Frontal cortex (tissue), 3 donors: ENCODE measurements at regions not wholly inside any gene's neighbourhood (a gene's known extent, or its start where the extent isn't known, plus 50 kb on each side); places are given as distances from the start of the nearest gene placed in this dataset.
"Not testable (repeated sequence)": the region's sequence is repeated elsewhere in the genome, so short reads cannot be mapped to it uniquely, and the experiment has no call there.

Experiments used
- DNase-seq, 2 donors: peaks; one replicate each; pipeline ENCODE4 v3.0.0; 2012; ENCODE audit warnings: low spot score in 2 of 2
- FAIRE-seq: peaks from 2 replicates; lab custom pipeline; 2012; peaks lifted over from hg19 to GRCh38; lab: Jason Lieb, UNC
- donor health status: control.
- donor health status: control.
- donor health status: control.

DNA sequence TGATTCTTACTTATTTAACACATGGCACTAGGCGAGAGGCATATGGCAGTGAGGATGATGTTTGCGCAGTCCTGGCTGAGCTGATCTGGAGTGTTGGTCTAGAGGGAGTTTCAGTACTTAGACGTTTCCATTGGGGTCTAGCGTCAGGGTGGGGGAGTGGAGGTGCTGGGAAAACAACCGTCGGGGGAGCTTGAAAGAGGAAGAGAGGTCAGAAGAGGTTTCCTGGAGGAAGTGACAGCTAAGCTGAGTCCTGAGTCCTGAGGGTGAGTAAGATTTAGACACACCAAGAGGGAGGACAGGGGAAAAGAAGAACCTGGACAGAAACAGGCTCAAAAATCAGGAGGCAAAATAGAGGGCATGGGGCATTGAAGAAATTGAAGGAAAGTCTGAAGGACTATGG lies 81.4 kb downstream of the ALOX5AP start:
- FAIRE-seq (no peak), DNase-seq (no peak)

- FAIRE-seq (no peak), DNase-seq (no peak)
Observed at GRCh38 chr13:30818323-30818960, 83.1 kb downstream of the ALOX5AP start.

DNA sequence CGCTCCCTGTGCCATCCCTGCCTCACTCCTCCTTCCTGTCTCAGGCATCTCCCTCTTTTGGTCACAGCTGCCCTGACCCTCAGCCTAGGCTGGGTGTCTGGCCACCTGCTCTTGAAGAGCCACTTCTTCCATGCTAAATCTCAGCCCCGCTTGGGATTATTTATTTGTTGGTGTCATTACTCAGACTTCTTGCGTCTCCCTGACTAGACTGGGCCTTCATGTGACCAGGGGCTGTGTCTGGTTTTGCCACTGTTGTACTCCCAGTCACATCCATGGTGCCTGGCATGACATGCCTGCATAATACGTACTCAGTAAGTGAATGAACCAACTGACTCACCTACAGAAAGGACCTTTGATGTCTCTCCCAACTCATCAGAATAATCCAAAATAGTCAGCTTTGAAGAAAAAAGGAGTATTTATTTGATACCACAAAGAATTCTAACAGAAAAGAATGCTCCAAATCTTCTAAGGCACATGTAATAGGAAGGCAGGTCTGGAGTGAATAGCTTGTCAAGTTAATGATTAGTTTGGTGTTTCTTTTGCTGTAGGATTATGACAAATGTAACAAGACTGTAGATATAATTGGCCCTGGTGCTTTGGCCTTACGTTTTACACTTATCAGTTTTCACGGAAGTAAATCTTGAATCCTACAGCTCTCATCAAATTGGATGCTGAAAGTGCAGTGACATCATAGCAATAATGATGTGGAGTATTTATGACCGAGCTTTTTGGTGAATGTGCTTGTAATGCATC lies 84.0 kb downstream of the ALOX5AP start:
- DNase-seq (no peak), FAIRE-seq (no peak)

DNA sequence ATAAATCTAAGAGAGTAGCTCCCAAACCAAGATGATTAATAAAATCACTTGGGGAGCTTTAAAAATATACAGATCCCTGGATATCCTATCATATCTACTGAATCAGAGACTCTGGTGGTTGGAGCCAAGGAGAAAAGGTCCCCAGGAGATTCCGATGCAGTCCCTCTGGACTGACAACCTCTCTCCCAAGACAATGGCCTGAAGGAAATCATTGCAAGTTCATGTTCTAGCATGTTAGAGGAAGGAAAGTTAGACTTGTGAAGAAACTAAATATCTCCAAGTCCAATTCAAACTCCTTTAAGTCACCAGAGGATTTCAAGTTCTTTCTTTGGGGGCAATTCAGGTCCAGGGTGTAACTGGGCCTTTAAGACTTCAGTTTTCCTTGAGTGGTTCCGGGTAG lies 84.7 kb upstream of the MEDAG start:
- DNase-seq (no peak), FAIRE-seq (no peak)

- DNase-seq: no peak
- FAIRE-seq: no peak
Observed at GRCh38 chr13:30824651-30825050, 81.4 kb upstream of the MEDAG start.

- FAIRE-seq: no peak
Observed at GRCh38 chr13:30826911-30827577, 79.0 kb upstream of the MEDAG start.

DNA sequence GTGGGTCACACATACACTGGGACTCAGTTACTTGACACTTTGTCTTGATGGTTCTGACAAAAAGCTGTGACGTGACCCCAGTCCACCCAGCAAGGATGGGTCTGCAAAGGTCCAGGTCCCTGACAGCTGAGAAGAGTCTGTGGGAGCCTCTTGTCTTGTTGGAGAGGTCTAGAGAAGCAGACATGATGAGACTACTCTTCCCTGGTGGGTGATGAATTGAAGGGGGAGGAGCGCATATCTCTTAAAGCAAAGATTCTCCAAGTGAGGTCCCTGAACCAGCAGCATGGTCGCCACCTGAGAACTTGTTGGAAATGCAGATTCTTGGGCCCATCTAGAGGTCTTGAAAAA lies 78.5 kb upstream of the MEDAG start:
- FAIRE-seq: no peak
- DNase-seq: no peak

More at GRCh38 chr13:30826911-30827577, 79.0 kb upstream of the MEDAG start:
- no peak for DNase-seq

- no peak for FAIRE-seq
Observed at GRCh38 chr13:30829145-30829832, 76.8 kb upstream of the MEDAG start.

GRCh38 chr13:30829833-30830637 lies 76.0 kb upstream of the MEDAG start:
- DNase-seq (no peak), FAIRE-seq (no peak)

More at GRCh38 chr13:30829145-30829832, 76.8 kb upstream of the MEDAG start:
- no peak for DNase-seq

DNA sequence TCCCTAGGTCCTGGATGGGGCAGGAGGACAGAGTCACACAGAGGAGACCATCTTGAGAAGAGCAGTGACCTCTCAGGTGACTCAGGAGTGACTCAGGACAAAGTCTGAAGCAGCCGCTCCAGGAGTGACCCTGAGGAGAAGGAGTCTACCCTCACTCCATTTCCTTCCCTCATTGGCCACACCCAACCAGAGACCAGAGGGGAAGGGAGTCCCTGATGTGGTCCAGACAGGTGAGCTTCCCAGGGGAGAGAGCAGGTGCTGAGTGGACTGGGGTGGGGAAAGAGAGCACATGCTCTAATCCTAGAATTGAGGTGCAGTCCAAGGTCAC lies 75.5 kb upstream of the MEDAG start:
- no peak for FAIRE-seq
- DNase-seq: no peak

DNA sequence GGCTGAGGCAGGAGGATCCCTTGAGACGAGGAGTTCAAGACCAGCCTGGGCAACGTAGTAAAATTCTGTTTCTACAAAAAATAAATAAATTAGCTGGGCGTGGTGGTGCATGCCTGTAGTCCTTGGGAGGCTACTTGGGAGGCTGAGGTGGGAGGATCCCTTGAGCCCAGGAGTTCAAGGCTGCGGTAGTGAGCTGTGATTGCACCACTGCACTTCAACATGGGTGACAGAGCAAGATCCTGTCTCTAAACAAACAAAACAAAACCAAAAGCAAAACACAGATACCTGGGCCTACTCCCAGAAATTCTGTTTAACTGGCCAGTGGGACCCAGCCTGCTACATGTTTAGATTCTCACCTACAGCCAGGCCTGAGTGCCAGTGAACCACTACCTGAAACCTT lies 74.6 kb upstream of the MEDAG start:
- DNase-seq (no peak), FAIRE-seq (no peak)

DNA sequence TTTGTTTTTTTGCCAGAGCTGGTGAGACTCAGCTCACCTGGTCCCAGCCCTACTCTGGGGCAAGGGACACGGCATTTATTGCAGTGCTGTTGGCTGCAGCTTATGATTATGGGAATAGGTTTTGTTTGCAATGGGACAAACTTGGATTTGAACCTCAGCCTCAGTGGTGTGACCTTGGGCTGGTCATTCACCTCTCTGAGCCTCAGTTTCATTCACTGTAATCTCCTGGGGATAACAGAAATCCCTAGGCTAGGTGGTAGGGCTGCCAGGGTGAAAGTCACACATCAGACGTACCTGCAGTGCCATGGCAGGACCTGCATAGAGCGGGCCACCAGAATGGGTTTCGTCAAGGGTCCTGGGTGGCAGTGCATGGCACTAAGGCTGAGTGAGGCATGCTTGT lies 73.7 kb upstream of the MEDAG start:
- no peak for DNase-seq
- FAIRE-seq: no peak

- no peak for FAIRE-seq
- peak in 1 of 2 donors; percentile 52 for DNase-seq
Observed at GRCh38 chr13:30832845-30833332, 73.2 kb upstream of the MEDAG start.

GRCh38 chr13:30835442-30835841 lies 70.6 kb upstream of the MEDAG start:
- DNase-seq (no peak), FAIRE-seq (no peak)

- DNase-seq: no peak
- FAIRE-seq: no peak
Observed at GRCh38 chr13:30837227-30838159, 68.6 kb upstream of the MEDAG start.

DNA sequence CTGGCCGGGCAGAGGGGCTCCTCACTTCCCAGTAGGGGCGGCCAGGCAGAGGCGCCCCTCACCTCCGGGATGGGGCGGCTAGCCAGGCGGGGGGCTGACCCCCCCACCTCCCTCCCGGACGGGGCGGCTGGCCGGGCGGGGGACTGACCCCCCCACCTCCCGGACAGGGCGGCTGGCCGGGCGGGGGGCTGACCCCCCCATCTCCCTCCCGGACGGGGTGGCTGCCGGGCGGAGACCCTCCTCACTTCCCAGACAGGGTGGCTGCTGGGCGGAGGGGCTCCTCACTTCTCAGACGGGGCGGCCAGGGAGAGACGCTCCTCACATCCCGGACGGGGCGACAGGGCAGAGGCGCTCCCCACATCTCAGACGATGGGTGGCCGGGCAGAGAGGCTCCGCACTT lies 66.4 kb upstream of the MEDAG start:
- not testable (repeated sequence) for DNase-seq, FAIRE-seq

DNA sequence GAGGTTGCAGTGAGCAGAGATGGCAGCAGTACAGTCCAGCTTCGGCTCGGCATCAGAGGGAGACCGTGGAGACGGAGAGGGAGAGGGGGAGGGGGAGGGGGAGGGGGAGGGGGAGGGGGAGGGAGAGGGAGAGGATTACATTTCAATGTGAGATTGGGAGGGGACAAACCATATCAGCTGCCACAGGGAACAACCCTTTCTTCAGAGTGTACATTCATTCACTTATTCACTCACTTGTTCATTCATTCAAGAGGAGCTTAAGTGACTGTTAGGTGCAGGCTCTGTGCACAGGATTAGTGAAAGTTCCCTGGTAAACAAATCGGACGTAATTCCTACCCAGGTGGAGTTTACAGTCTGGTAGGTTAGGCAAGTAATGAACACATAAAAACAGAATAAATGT lies 65.6 kb upstream of the MEDAG start:
- FAIRE-seq (no peak), DNase-seq (no peak)

DNA sequence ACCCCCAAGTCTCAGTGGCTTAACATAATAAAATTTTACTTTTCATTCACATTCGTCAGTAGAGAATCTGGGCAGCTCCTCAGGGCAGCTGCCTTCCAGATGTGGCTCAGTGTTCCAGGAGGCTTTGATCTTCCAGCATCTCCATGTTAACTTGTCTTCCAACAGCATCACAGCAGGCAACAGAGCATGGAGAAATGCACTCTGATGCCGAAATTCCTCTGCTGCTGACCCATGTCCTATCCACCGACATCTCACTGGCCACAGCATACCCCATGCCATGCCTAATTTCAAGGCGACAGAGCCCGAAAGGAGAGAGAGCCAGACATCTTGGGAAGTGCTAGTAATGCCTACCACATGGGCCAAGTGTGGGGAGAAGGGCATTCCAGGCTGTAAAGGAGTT lies 64.9 kb upstream of the MEDAG start:
- no peak for DNase-seq
- FAIRE-seq: no peak

- DNase-seq: no peak
Observed at GRCh38 chr13:30843548-30843947, 62.5 kb upstream of the MEDAG start.

More at GRCh38 chr13:30843548-30843947, 62.5 kb upstream of the MEDAG start:
- FAIRE-seq: no peak
